ENCODE measurements at regions not wholly inside any gene's neighbourhood (a gene's known extent, or its start where the extent isn't known, plus 50 kb on each side); places are given as distances from the start of the nearest gene placed in this dataset.

GRCh38 chr15:36185438-36185837 lies 394.0 kb upstream of the CDIN1 start:
- TF ChIP-seq CTCF (IDR thresholded peaks at IDR 0.05; ENCODE audit: borderline replicate concordance, extremely low read depth, low read length, poor library complexity, severe bottlenecking): no peak
- TF ChIP-seq EZH2 (IDR thresholded peaks at IDR 0.05; ENCODE audit: borderline replicate concordance, low read depth, low read length, severe bottlenecking): no peak

Measured in DND-41 (cell line).